K562 (cell line): ENCODE measurements at regions not wholly inside any gene's neighbourhood (a gene's known extent, or its start where the extent isn't known, plus 50 kb on each side); places are given as distances from the start of the nearest gene placed in this dataset.

Experiments
- ATF2 ChIP-seq: sonication (generic); formaldehyde crosslinking; IDR thresholded peaks from 2 replicates; pipeline ENCODE4 v1.8.1; 2022; ENCODE audit warnings: missing genetic modification reagents
- EZH2 ChIP-seq: IDR thresholded peaks from 2 replicates; pipeline ENCODE4 v1.6.1; 2012; ENCODE audit warnings: low read depth, mild to moderate bottlenecking, inconsistent platforms, low read length, borderline replicate concordance
- GABPB1 ChIP-seq: sonication (generic); formaldehyde crosslinking; IDR thresholded peaks from 2 replicates; pipeline ENCODE4 v1.8.0; 2022; ENCODE audit warnings: mild to moderate bottlenecking, missing genetic modification reagents
- JUN ChIP-seq, 2 experiments: sonication (generic) in 1 of 2; formaldehyde crosslinking in 1 of 2; IDR thresholded peaks; 2 replicates each; pipeline versions ENCODE4 v1.6.1 to v1.8.0; 2012 to 2022; ENCODE audit warnings: borderline replicate concordance in 2 of 2, mild to moderate bottlenecking in 2 of 2, improper control_type of control experiment in 1 of 2, low read depth in 1 of 2, low read length in 1 of 2, missing genetic modification reagents in 1 of 2
- NFRKB ChIP-seq: fragments of 450-650 bp; IDR thresholded peaks from 2 replicates; pipeline ENCODE4 v1.6.1; 2016; ENCODE audit warnings: low read depth
- ZFP36 ChIP-seq: fragments of 150-350 bp; IDR thresholded peaks from 2 replicates; pipeline ENCODE4 v1.6.1; 2018; ENCODE audit warnings: low read length, low read depth; ENCODE audit not compliant: partially characterized antibody
- ZNF644 ChIP-seq: fragments of 200-800 bp; sonication (Bioruptor generic); IDR thresholded peaks from 2 replicates; pipeline ENCODE4 v1.6.1; 2016; ENCODE audit warnings: low read depth, missing genetic modification characterization, missing compliant biosample characterization

DNA sequence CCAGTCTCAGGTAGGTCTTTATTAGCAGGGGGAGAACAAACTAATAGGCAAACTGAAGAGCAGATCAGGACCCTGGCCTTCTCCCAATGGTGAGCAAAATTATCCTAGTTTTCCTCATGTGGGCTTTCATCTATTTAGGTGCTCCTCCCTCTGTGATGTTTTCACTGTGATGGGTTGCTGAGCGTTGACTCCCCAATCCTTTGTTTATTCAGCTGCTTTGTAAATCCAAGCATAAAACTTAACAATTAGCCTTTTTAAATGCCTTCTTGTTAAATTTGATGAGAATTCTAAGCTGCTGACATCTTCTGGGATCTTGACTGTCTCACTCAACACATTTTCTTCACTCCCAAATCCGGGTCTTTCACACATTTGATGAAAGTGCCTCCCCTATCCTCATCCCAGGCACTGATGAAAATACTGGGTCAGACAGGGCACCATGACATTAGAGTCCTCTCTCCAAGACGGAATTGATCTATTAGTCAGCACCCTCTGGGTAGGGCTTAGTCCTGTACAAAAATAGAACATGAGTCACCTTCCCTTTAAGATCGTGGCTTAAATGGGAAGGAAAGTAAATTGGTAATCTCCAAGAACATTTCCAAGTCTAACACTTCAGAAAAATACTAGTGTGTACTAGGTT lies 199.3 kb upstream of the ISX start:
- TF ChIP-seq GABPB1 (CRISPR knock-in tag) (no peak), EZH2 (no peak), ZNF644 (no peak), ATF2 (CRISPR knock-in tag) (no peak), JUN (IDR thresholded peaks at IDR 0.05; ENCODE audit: borderline replicate concordance, low read depth, low read length) (no peak), JUN (CRISPR knock-in tag; IDR thresholded peaks at IDR 0.05; ENCODE audit: borderline replicate concordance) (no peak), NFRKB (no peak), ZFP36 (no peak)
